ENCODE measurements at regions not wholly inside any gene's neighbourhood (a gene's known extent, or its start where the extent isn't known, plus 50 kb on each side); places are given as distances from the start of the nearest gene placed in this dataset.
"Not testable (repeated sequence)": the region's sequence is repeated elsewhere in the genome, so short reads cannot be mapped to it uniquely, and the experiment has no call there.

DNA sequence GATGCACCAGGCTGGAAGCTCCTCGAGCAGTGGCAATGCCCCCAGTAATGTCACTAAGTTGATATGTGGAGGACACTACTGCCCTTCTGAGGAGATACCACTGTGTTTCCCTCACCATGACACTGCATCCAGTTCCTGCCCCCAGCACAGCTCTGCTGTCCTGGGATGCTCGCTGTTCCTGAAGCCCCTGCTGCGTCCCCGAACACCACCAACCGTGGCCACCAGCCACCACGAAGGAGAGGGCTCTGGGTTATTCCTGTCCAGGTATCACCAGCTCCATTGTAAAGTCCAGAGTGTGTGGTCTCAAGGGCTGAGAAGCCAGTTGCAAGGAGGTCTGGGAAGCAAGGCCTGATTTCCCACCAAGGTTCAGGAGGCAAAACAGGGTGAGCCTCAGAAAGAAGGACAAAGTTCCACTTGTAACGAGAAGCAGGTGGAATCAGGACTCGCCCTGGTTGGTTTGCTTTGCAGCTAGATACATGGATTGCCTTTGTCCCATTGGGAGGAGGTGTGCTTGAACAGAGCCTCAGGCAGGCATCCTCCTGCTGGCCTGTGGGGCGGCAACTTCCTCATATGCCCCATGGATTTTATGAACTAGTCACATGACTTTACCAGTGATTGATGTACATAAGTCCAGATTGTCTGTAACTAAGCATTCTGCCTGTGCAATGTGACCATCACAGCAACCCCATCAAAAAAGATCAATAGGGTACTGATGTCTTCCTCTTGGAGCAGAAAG lies 427.0 kb upstream of the VSTM2A start:
- no peak for DNase-seq (ENCODE audit: low read depth)

DNA sequence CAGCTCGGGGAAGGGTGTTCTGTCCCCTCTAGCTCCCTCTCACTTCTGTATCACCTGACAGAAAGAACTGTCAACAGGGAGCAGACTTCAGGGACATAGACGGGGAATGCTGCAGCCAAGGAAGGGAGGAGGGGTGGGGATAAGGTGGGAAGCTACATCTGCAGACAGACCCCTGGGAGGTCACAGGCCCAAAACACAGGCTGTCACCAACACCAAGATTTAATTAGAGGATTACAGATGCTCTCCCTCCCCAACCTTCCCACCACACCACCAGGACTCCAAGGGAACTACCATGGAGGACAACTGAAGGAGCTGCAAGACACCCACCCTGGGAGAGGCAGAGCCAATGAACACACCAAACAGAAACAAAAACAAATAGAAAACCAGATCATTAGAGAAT lies 425.2 kb upstream of the VSTM2A start:
- DNase-seq (ENCODE audit: low read depth), result no peak

DNA sequence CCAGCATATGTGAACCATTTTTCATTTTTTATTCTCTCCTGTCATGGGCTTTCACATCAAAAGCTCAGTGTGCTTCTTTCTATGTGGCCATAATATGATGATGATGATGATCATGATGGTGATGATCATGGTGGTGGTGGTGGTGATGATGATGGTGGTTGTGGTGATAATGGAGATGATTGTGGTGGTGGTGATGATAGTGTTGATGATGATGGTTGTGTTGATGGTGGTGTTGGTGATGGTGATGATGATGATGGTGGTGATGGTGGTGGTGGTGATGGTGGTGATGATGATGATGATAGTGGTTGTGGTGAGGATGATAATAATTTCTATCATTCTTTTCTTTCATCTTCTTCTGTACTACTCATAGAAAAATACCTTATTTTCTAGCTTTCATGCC lies 413.1 kb upstream of the VSTM2A start:
- no peak for DNase-seq (ENCODE audit: low read depth)

DNA sequence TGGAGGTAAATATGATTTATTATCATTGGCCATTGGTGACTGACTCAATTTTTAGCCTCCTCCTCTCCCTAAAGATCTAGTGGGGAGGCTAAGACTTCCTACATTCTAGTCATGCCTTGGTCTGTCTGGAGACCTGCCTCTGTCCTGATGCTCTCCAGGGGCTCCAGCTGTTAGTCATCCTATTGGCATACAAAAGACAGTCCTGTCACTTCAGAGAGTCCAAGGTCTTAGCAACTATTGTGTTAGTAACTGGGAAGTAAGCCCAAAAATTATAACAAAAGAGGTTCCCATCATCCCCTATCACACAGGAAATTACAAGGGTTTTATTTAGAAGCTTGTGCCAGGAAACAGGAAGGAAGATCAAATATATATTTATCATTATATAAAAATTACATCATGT lies 400.6 kb upstream of the VSTM2A start:
- DNase-seq (ENCODE audit: low read depth), result no peak

DNA sequence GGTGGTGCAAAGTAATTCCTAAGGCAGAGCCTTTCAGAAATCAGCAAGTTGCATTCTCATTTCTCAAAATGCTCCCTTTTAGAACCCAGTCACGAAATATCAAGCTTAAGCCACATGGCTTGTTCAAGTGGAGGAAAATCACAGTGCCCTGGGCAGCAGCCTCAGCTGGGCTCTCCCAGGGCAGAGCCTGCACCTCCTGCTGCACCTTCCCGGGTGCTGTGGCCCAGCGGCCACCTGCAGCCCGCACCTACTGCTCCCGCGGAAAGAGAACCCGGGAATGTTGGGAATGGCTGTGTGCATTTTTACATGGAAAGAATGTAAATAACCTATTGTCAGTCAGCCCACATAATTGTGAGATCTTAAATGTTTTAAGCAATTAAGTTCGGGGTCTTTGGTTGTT lies 396.5 kb upstream of the VSTM2A start:
- no peak for DNase-seq (ENCODE audit: low read depth)

DNA sequence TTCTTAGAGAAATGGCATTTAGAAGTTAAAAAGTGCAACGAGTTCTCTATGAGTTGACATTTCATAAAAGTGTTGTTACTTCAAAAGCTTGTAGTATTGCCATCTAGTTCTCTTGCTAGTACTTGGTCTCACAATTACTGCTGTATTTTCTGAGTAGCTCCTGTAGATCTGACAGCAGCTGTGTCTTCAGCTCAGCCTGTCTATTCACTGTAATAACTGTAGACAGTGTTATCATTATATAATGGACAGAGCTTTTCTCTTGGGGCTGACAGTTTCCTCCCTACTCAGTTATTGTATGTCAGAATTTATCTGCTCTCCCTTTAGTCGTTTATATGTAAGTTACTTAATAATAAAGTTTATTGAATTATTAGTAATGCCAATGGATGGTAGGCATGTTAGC lies 388.7 kb upstream of the VSTM2A start:
- no peak for DNase-seq (ENCODE audit: low read depth)

DNA sequence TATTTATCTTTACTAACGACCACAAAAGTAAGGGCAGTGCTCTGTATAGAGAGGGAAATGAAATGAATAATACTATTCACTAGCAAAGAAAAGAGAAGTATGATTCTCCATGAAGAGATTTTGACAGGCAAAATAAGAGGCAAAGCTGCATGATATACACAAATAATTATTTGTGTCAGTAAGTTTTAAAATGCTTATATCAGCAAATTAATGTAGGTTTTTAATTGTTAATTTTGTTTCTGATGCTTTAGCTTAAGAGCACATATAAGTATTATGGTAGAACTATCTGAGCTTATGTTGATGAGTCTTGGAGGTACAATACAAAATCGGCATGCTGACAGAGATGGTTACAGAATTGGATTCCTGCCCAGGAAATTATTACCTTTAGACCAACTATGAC lies 383.1 kb upstream of the VSTM2A start:
- DNase-seq (ENCODE audit: low read depth), result no peak

DNA sequence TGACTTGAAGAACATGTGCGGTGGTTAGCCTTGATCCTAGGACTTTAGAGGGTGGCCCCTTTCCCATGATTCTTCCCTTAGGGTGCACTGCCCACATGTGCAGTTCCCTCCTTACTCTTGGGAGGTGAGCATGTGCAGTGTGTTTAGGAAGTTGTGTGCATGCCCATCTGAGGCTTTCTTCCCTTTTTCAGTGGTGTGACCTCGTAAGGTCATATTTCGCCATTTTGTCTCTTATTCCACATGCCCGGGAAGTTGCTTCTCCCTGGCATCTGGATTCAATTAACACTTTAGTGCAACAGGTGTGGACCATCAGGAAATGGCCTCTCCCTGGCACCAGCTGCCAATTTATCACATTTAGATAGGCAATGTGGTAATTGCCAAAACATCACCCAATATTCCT lies 380.6 kb upstream of the VSTM2A start:
- peak; percentile 1 for DNase-seq (ENCODE audit: low read depth)

DNA sequence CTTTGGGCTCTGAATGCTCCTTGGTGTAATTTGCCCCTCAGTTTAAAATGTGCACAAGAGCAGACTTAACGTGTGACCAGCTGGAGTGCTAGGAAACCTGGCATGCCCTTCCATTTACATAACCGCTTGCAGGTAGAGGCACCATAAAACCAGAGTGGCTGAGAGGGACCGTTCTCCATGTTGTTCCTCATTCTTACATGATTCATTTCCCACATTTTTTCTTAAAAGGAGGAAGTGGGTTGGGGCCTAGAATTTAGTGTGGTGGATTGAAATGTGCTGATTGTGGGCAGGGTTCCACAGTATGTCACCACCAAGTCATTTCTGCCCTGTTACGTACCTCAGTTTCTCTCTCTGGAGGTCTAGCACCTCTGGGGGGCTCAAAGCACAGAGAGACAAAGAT lies 375.8 kb upstream of the VSTM2A start:
- no peak for DNase-seq (ENCODE audit: low read depth)

DNA sequence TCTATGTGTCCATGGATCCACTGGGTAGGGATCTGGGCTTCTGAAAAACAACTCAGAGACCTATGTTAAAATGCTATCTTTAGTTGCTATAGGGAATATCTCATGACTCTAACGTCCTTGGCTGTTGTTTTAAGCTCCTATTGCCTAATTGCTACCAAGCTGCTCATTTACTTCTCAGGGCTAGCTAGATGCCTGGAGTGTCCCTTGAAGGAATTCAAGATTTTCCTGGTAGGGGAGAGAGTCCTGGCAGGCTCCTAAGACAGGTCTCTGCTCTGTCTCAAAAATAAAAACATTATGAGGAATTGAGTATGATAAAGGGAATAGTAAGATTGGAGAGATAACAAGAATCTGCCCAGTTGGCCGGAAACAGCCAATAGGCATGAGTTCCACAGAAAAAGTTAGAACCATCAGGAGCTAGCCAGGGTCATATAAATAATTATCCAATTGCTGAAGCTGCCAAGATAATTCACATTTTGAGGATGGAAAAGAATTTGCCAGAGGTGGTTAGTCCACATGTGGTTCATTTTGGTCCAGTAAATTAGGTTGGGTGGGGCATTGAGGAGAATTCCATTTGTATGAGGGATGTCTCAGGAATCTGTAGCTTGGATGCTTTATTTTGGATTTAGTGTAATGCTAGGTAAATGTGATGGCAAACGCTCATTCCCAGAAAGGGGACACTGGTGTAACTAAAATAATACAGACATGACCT lies 362.7 kb upstream of the VSTM2A start:
- DNase-seq (ENCODE audit: low read depth), result no peak

DNA sequence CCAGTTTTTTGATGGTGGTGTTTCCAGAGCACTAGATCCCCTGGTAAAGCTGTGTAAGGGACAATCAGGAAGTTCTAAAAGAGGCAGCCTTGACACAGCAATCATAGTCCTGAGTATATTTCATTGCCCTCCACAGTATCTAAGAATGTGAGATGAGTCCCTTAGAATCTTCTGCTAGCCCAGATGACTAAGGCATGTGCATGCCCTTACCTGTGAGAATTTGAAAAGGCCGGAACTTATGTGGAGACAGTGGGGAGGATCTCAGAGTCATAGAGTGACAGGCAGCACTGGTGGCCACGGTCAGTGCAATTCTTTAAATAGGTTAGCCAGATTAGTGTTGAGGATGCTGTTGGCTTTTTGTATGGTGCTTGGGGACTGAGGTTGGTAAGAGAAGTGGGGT lies 361.4 kb upstream of the VSTM2A start:
- DNase-seq (ENCODE audit: low read depth), result no peak

DNA sequence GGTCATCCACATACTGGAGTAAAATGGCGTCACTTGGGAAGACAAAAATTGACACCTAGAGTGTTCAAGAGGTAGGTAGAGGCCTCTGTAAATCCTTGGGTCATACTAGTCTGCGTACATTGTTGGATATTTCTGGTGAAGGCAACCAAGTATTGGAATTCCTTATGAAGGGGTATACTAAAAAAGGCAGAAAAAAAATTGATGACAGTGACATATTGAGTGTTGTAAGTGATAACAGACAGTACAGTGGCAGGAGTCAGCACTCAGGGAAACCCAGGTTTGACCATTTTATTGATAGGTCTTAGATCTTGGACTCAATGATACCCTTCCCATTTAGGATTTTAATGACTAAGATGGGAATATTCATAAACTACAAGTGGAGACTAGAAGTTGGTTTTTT lies 359.1 kb upstream of the VSTM2A start:
- no peak for DNase-seq (ENCODE audit: low read depth)

DNA sequence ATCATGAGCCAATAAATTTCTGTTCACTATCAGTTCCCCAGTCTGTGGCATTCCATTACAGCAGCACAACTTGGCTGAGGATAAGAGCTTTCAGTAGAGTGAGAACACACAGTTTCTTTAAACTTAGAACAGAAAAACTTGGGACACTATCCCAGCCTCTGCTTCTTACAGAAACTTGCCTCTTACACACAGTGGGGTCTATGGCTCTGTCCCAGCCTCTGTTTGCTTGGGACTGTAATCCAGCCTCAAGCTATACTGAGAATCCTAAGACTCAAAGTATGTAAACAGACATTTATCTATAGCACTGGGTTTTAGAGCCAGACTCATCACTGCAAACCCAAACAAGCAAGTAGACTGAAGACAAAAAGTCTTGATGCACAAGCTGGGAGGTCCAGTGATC lies 355.8 kb upstream of the VSTM2A start:
- DNase-seq (ENCODE audit: low read depth), result no peak

DNA sequence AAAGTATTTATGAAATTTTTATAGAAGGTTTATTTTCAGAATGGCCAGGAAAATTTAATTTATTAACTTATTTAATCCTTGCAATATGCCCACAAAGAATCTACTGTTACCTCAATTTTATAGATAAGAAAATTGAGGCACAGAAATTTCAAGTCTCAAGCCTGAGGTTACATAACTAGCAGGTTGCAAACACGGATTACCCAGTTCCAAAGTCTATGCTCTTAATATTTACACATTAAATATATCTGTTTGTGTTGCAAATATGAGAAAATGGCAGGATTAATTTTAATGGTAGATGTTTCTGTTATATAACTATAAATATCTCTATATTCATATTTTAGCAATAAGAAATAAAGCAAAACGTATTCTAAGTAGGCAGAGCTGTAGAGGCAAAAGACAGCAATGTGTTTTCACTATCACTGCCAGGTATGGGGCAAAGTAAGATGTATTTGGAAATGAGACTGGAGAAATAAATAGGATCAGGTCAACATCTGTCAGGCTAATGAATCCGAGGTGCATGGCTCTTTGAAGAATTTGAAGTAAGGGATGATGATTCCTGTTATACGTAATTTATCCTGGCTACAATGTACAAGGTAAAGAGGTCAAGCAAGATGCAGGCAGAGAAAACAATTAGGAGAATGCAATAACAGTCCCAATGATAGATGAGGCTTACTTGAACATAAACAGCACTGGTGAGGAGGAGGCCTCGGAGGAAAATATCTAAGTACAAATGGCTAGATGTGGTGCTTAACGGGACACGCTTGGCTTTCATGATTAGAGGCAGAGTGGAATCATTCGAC lies 354.1 kb upstream of the VSTM2A start:
- DNase-seq (ENCODE audit: low read depth), result no peak

DNA sequence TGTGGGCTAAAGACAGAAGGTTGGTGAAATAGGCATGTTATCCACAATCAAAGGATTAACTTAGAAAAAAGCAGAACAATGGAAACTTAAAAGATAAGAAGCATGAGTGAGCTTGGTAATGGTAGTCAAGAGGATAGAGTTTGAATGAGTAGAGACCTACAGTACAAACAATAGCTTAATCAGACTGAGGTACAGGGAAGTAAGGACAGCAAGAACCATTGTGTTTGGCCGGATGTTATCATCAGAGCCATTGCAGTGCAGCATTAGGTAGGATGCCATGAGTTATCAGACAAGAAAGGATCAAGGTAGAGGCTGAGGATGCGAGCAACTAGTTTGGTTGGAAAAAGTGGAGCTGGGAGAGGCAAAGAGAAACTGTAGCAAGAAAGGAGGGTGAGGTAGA lies 353.3 kb upstream of the VSTM2A start:
- no peak for DNase-seq (ENCODE audit: low read depth)

DNA sequence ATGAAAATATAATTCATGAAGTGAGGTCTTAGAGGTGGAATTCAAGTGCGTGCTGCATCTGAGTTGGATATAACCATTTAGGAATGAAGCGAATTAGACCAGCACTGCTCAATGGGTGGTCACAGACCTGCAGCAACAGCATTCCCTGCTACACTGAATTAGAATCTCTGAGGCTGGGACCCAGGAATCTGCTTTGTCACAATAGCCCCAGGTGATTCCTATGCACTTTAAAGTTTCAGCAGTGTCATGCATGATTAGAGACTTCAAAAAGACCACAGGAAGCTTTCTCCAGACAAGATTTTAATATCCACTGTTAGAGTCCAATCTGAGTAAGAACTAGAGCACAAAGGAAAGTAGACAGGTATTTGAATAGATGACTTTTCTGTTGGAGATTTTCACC lies 352.8 kb upstream of the VSTM2A start:
- no peak for DNase-seq (ENCODE audit: low read depth)

DNA sequence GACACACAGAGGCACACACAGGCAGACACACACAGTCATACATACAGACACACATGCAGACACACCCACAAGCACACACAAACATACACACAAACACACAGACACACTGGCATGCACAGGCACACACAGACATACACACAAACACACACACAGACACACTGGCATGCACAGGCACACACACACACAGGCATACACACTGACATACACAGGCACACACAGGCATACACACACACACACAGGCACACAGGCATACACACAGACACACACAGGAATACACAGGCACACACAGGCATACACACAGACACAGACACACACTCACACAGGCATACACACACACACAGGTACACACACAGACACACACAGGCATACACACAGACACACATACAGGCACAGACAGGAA lies 340.7 kb upstream of the VSTM2A start:
- no peak for DNase-seq (ENCODE audit: low read depth)

DNA sequence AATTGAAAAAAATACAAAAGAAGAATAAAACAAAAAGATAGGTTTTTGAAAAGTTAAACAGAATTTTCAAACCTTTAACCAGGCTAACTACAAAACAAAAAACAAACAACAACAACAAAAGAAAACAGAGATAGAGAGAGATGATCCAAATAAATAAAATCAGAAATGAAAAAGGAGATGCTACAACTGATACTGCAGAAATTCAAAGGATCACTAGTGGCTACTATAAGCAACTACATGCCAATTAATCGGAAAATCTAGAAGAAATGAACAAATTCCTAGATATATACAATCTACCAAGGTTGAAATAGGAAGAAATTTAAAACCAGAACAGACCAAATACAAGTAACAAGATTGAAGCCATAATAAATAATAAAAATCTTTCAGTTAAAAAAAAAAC lies 326.8 kb upstream of the VSTM2A start:
- no peak for DNase-seq (ENCODE audit: low read depth)

DNA sequence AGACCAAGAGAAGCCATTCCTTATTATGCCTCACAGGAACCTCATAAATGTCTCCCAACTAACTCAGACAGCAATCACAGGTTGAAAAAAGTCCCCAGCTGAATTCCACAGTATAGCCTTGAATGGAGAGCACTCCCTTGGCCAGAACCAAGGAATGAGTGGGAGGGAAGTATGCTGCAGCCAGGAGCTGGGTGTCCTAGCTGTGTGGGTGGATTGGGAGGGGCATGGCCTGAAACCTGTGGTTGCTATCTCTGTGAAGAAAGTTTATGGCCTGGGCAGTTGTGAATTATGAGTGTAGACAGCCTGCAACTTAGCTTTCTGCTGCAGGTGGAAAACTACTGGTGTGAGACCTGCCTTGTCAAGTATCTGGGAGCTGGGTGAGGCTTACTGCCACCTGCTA lies 316.1 kb upstream of the VSTM2A start:
- not testable (repeated sequence) for DNase-seq (ENCODE audit: low read depth)

DNA sequence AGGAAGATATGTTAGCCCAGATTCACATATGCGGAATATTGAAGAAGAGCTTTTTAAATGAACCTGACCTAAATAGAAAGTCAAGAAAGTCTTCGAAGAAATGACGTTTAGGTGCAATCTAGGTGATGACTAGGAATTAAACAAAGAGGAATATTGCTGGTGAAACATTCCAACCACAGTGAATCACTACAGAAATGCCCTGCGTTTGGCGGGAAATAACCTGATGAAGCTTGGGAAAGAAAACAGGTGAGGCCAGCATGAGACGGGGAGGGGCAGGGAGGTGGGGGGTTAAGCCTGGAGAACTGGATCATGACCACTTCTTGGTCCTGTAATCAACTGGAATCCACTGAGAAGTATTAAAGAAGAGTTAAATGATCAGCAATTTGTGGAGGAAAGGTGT lies 299.4 kb upstream of the VSTM2A start:
- no peak for DNase-seq (ENCODE audit: low read depth)

DNA sequence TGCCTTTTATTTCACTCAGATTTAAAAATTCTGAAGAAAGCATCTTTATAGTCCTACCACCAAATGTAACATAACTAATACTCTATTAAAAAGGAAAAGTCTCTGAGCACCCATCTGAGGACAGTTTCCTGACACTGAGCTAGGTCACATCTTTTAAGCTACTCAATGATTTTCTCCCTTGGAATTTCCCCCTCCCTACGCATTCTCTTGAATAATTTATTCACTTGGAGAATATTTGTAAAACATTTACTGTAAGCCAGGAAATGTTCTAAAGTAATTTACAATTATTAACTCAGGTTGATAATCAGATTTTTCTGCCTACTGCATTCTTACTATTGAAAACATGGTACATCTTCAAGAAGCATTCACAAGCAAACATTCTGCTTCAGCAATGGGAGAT lies 297.2 kb upstream of the VSTM2A start:
- DNase-seq (ENCODE audit: low read depth), result no peak

DNA sequence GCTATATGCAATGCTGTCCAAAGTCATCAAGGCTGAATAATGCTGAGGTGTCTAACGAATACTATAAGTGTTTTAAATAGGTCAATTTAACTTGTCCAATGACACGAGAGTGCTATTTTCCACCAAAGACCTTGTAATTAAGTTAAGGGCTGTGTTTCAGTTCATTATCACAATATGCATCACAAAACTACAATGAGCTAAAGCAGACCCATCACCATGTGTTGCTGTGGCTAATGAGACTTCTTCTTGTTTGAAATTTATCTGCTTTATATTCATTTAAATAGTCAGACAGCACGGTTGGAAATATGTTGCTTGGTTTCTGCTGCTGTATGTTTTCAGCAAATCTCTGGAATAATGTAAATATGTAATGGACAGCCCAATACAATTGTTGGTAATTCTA lies 292.5 kb upstream of the VSTM2A start:
- no peak for DNase-seq (ENCODE audit: low read depth)
